ENCODE measurements at regions not wholly inside any gene's neighbourhood (a gene's known extent, or its start where the extent isn't known, plus 50 kb on each side); places are given as distances from the start of the nearest gene placed in this dataset.
A peak's percentile ranks its signal among the peaks of the same experiment; 100 is the strongest.

GRCh38 chr5:39850291-39850690, 425.5 kb upstream of the DAB2 start:
- Histone ChIP-seq H3K36me3 (no peaks in the 10 kb centered on the region), H3K4me1 (no peaks in the 10 kb centered on the region), H3K4me3 (no peak overlapping the region), H3K9me3 (no peaks in the 10 kb centered on the region), H3K27me3 (no peaks in the 10 kb centered on the region), H3K27ac (peak overlapping the region; percentile 16)
- no peak for DNase-seq (ENCODE audit: low spot score in 2 of 2)
- TF ChIP-seq CTCF (IDR thresholded peaks at IDR 0.05) (no peak), POLR2AphosphoS5 (IDR thresholded peaks at IDR 0.05) (no peak), EP300 (IDR thresholded peaks at IDR 0.05) (no peak), POLR2A (IDR thresholded peaks at IDR 0.05) (no peak)
- WGBS = 71% methylated on average over 4 of the region's 4 CpGs

- Histone ChIP-seq H3K4me1 (no peaks in the 10 kb centered on the region), H3K4me3 (no peak overlapping the region), H3K36me3 (no peaks in the 10 kb centered on the region), H3K27me3 (no peaks in the 10 kb centered on the region), H3K9me3 (no peaks in the 10 kb centered on the region), H3K27ac (no peak overlapping the region)
- no peak for DNase-seq (ENCODE audit: low spot score in 2 of 2)
- TF ChIP-seq POLR2AphosphoS5 (IDR thresholded peaks at IDR 0.05) (no peak), CTCF (IDR thresholded peaks at IDR 0.05) (no peak), EP300 (IDR thresholded peaks at IDR 0.05) (no peak), POLR2A (IDR thresholded peaks at IDR 0.05) (no peak)
Measured at GRCh38 chr5:39846144-39846543, 421.4 kb upstream of the DAB2 start.

- H3K4me3 ChIP-seq = no peak overlapping the region
- 50% methylated on average over 1 of the region's 1 CpG for WGBS
- DNase-seq (ENCODE audit: low spot score in 2 of 2) = no peak
- TF ChIP-seq POLR2AphosphoS5 (IDR thresholded peaks at IDR 0.05) = no peak
- TF ChIP-seq CTCF (IDR thresholded peaks at IDR 0.05) = no peak
- no peak for TF ChIP-seq EP300 (IDR thresholded peaks at IDR 0.05)
- TF ChIP-seq POLR2A (IDR thresholded peaks at IDR 0.05) = no peak
- no peaks in the 10 kb centered on the region for H3K36me3 ChIP-seq
- no peaks in the 10 kb centered on the region for H3K27me3 ChIP-seq
- no peaks in the 10 kb centered on the region for H3K4me1 ChIP-seq
- H3K9me3 ChIP-seq = peaks cover 7% of the 10 kb centered on the region
- no peak overlapping the region for H3K27ac ChIP-seq
Measured at GRCh38 chr5:39843767-39844166, 419.0 kb upstream of the DAB2 start.

DNA sequence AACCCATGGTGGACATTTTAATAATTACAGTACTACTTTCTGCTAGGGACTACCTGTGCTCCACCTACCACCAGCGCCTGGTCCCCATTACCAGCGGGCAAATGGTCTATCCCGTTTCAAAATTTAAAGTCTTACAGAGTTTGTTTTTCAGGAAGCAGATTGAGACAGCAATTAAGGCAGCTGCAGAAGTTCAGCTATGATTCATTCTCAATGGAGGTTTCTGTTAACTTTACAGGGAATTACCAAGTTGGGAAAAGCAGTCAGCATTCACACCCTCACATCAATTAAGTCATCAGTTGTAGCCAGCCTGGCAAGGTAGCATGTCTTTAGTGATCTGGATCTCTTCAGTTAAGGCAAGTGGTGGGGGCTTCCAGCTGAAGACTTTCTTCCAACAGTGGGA, 410.6 kb upstream of the DAB2 start:
- WGBS = 80% methylated on average over 3 of the region's 3 CpGs

DNA sequence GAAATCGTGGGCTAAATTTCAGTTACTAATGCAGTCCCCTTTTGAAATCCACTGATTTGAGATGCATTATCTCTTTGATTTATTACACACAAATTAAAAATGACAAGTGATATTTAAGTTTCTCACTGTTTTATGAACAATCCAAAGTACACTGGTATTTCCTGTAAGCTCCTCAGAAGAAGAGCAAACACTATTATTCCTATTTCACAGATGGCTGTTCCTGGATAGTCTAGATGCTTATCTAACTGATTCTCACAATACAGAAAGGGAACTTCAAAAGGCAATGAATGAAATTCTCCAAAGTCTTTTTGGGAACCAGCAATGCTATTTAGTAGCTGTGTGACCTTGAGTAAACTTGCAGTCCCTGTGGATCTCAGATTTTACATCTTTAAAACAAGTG, 404.7 kb upstream of the DAB2 start:
- H3K4me3 ChIP-seq = no peak overlapping the region
- H3K27ac ChIP-seq = no peak overlapping the region
- H3K36me3 ChIP-seq = no peaks in the 10 kb centered on the region
- no peaks in the 10 kb centered on the region for H3K27me3 ChIP-seq
- H3K9me3 ChIP-seq = no peaks in the 10 kb centered on the region
- 59% methylated on average over 1 of the region's 1 CpG for WGBS
- DNase-seq (ENCODE audit: low spot score in 2 of 2) = no peak
- no peaks in the 10 kb centered on the region for H3K4me1 ChIP-seq
- TF ChIP-seq POLR2A (IDR thresholded peaks at IDR 0.05) (no peak), POLR2AphosphoS5 (IDR thresholded peaks at IDR 0.05) (no peak)

More for the DNA sequence above, 410.6 kb upstream of the DAB2 start:
- no peak overlapping the region for H3K27ac ChIP-seq
- H3K27me3 ChIP-seq = no peaks in the 10 kb centered on the region
- no peak overlapping the region for H3K4me3 ChIP-seq
- no peak for TF ChIP-seq POLR2AphosphoS5 (IDR thresholded peaks at IDR 0.05)
- no peak for TF ChIP-seq CTCF (IDR thresholded peaks at IDR 0.05)
- no peak for TF ChIP-seq POLR2A (IDR thresholded peaks at IDR 0.05)
- TF ChIP-seq EP300 (IDR thresholded peaks at IDR 0.05) = no peak
- H3K36me3 ChIP-seq = no peaks in the 10 kb centered on the region
- no peaks in the 10 kb centered on the region for H3K4me1 ChIP-seq
- H3K9me3 ChIP-seq = peaks cover 5% of the 10 kb centered on the region
- no peak for DNase-seq (ENCODE audit: low spot score in 2 of 2)

DNA sequence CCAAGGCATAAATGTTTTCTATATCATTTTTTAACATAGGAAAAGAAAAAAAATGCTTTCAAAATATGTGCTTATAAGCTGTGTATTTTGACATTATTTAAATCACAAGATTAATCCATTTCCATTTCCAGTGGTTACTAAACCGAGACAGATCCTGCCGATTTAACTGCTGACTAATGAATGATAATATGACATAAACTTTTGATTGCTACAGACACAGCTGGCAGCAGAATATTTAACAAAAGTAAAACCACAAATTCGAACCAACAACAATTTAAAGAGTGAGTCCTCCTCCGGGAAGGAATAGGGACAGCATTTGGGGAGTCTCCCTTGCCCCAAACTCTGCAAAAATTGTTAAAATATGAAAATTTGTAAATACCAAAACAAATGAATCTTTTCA, 401.3 kb upstream of the DAB2 start:
- WGBS = 69% methylated on average over 4 of the region's 4 CpGs

More for the DNA sequence above, 401.3 kb upstream of the DAB2 start:
- Histone ChIP-seq H3K27ac (no peak overlapping the region), H3K9me3 (no peaks in the 10 kb centered on the region), H3K36me3 (no peaks in the 10 kb centered on the region), H3K4me3 (no peak overlapping the region), H3K27me3 (no peaks in the 10 kb centered on the region), H3K4me1 (no peaks in the 10 kb centered on the region)
- TF ChIP-seq POLR2AphosphoS5 (IDR thresholded peaks at IDR 0.05) (no peak), POLR2A (IDR thresholded peaks at IDR 0.05) (no peak)
- no peak for DNase-seq (ENCODE audit: low spot score in 2 of 2)
